ENCODE measurements at regions not wholly inside any gene's neighbourhood (a gene's known extent, or its start where the extent isn't known, plus 50 kb on each side); places are given as distances from the start of the nearest gene placed in this dataset.

GRCh38 chr10:53690524-53691240 is 918.1 kb upstream of the MBL2 start:
- Histone ChIP-seq H3K36me3 (ENCODE audit: control insufficient read depth in 2 of 2, extremely low read depth in 1 of 2, insufficient read depth in 2 of 2, low read length in 2 of 2) (no peaks in the 10 kb centered on the region), H4K20me1 (ENCODE audit: control insufficient read depth, extremely low read depth, insufficient read depth, low read length) (no peaks in the 10 kb centered on the region), H3K9me3 (ENCODE audit: control insufficient read depth, low read depth, low read length) (no peaks in the 10 kb centered on the region), H3K9me1 (ENCODE audit: control insufficient read depth, extremely low read depth, insufficient read depth, low read length) (no peaks in the 10 kb centered on the region), H2AFZ (ENCODE audit: control insufficient read depth, low read length) (no peak overlapping the region), H3K9ac (ENCODE audit: control insufficient read depth, extremely low read depth, insufficient read depth, low read length) (no peak overlapping the region), H3K27me3 (ENCODE audit: control insufficient read depth, extremely low read depth, insufficient read depth, low read length) (no peaks in the 10 kb centered on the region), H3K27ac (ENCODE audit: control insufficient read depth, insufficient read depth, low read length) (no peak overlapping the region), H3K4me1 (ENCODE audit: control insufficient read depth, extremely low read depth, insufficient read depth, low read length) (no peaks in the 10 kb centered on the region), H3K4me3 (ENCODE audit: control insufficient read depth in 2 of 3, extremely low read depth in 1 of 3, insufficient read depth in 2 of 3, low read depth in 1 of 3, low read length in 3 of 3) (no peak overlapping the region), H3K4me2 (ENCODE audit: control insufficient read depth, extremely low read depth, insufficient read depth, low read depth, low read length) (no peak overlapping the region), H3K79me2 (ENCODE audit: control insufficient read depth, insufficient read depth, low read length) (no peaks in the 10 kb centered on the region)
- TF ChIP-seq, protein P1, sequence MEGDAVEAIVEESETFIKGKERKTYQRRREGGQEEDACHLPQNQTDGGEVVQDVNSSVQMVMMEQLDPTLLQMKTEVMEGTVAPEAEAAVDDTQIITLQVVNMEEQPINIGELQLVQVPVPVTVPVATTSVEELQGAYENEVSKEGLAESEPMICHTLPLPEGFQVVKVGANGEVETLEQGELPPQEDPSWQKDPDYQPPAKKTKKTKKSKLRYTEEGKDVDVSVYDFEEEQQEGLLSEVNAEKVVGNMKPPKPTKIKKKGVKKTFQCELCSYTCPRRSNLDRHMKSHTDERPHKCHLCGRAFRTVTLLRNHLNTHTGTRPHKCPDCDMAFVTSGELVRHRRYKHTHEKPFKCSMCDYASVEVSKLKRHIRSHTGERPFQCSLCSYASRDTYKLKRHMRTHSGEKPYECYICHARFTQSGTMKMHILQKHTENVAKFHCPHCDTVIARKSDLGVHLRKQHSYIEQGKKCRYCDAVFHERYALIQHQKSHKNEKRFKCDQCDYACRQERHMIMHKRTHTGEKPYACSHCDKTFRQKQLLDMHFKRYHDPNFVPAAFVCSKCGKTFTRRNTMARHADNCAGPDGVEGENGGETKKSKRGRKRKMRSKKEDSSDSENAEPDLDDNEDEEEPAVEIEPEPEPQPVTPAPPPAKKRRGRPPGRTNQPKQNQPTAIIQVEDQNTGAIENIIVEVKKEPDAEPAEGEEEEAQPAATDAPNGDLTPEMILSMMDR (optimal IDR thresholded peaks at IDR 0.05 in 1 of 3, IDR thresholded peaks at IDR 0.05 in 1 of 3, conservative IDR thresholded peaks at IDR 0.05 in 1 of 3; ENCODE audit: extremely low read depth in 1 of 3, insufficient read depth in 2 of 3, low read length in 3 of 3): no peak
- TF ChIP-seq EZH2 (IDR thresholded peaks at IDR 0.05; ENCODE audit: low read length): no peak
- FAIRE-seq (no peak), DNase-seq (ENCODE audit: low read depth, low spot score) (no peak)
- dilution Hi-C loops (cut with MboI; ENCODE audit: extremely low pct_ligation_motif_present, low sequenced_read_pairs): no loop called here

DNA sequence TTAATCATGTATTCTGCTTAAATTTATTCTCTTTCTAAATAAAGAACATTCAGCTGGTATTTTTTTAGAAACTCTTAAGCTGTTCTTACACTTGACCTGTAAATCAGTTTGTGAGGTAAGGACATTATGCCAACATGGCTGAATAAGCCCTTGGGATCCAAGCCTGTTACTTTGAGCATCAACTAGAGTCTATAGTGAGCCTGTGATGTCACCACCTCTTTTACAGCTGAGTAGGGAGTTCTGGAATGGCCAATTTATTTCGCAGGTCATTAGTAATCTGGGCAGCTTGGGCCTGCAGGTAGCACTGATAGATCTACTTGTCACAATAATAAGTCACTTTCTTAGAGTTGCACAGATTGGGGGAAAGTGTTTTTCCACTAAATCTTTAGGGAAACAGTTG is 915.2 kb upstream of the MBL2 start:
- Histone ChIP-seq H3K4me1 (ENCODE audit: control insufficient read depth, extremely low read depth, insufficient read depth, low read length) (no peaks in the 10 kb centered on the region), H3K27ac (ENCODE audit: control insufficient read depth, insufficient read depth, low read length) (no peak overlapping the region), H3K36me3 (ENCODE audit: control insufficient read depth in 2 of 2, extremely low read depth in 1 of 2, insufficient read depth in 2 of 2, low read length in 2 of 2) (no peaks in the 10 kb centered on the region), H3K4me2 (ENCODE audit: control insufficient read depth, extremely low read depth, insufficient read depth, low read depth, low read length) (no peak overlapping the region), H3K79me2 (ENCODE audit: control insufficient read depth, insufficient read depth, low read length) (no peaks in the 10 kb centered on the region), H3K4me3 (ENCODE audit: control insufficient read depth in 2 of 3, extremely low read depth in 1 of 3, insufficient read depth in 2 of 3, low read depth in 1 of 3, low read length in 3 of 3) (no peak overlapping the region), H4K20me1 (ENCODE audit: control insufficient read depth, extremely low read depth, insufficient read depth, low read length) (no peaks in the 10 kb centered on the region), H3K9ac (ENCODE audit: control insufficient read depth, extremely low read depth, insufficient read depth, low read length) (no peak overlapping the region), H2AFZ (ENCODE audit: control insufficient read depth, low read length) (no peak overlapping the region), H3K9me3 (ENCODE audit: control insufficient read depth, low read depth, low read length) (no peaks in the 10 kb centered on the region), H3K9me1 (ENCODE audit: control insufficient read depth, extremely low read depth, insufficient read depth, low read length) (no peaks in the 10 kb centered on the region), H3K27me3 (ENCODE audit: control insufficient read depth, extremely low read depth, insufficient read depth, low read length) (no peaks in the 10 kb centered on the region)
- DNase-seq (ENCODE audit: low read depth, low spot score) (no peak), FAIRE-seq (no peak)
- TF ChIP-seq, protein P1 (optimal IDR thresholded peaks at IDR 0.05 in 1 of 3, IDR thresholded peaks at IDR 0.05 in 1 of 3, conservative IDR thresholded peaks at IDR 0.05 in 1 of 3; ENCODE audit: extremely low read depth in 1 of 3, insufficient read depth in 2 of 3, low read length in 3 of 3): no peak
- TF ChIP-seq EZH2 (IDR thresholded peaks at IDR 0.05; ENCODE audit: low read length): no peak
- dilution Hi-C loops (cut with MboI; ENCODE audit: extremely low pct_ligation_motif_present, low sequenced_read_pairs): no loop called here
